HCT116 (cell line): ENCODE measurements at regions not wholly inside any gene's neighbourhood (a gene's known extent, or its start where the extent isn't known, plus 50 kb on each side); places are given as distances from the start of the nearest gene placed in this dataset.

Source experiments
- ATAC-seq: fragments of 200-7000 bp; cut with Tn5 transposase; 2 replicates; pipeline ENCODE4 v1.9.1; 2020; ENCODE audit warnings: mild to moderate bottlenecking, moderate library complexity
- BruUV-seq: library from RNA; stranded (reverse); fragments of 400-500 nt; replicated peaks from 2 replicates; lab custom pipeline; 2021; lab: Mats Ljungman, UMichigan
- CTCF ChIA-PET: fragments of 300-600 bp; sonication (Branson Sonifier 250); formaldehyde crosslinking; loops from one replicate; lab custom pipeline; 2021; ENCODE audit warnings: antibody characterized with exemption; lab: Charles Lee
- POLR2A ChIA-PET: fragments of 300-600, 350-600 bp; sonication (Branson Sonifier 250); formaldehyde crosslinking; loops from one replicate; lab custom pipeline; 2021; ENCODE audit warnings: antibody characterized with exemption; lab: Charles Lee
- RAD21 ChIA-PET, 2 experiments: fragments of 300-600 bp; sonication (Branson Sonifier 250); formaldehyde crosslinking; loops; one replicate each; lab custom pipeline; 2023; ENCODE audit warnings: low total read pairs in 2 of 2; ENCODE audit not compliant: uncharacterized antibody in 2 of 2, unreplicated experiment in 2 of 2, low non-redundant PET in 1 of 2; lab: Charles Lee
- DNase-seq: peaks from one replicate; pipeline ENCODE4 v3.0.0-alpha.2; 2010; ENCODE audit warnings: low read depth, low spot score
- H2AFZ ChIP-seq: fragments of 200-600 bp; shearing (Covaris generic), sonication (generic); 2 replicates; pipeline ENCODE4 v1.6.1; 2017; ENCODE audit warnings: low read depth, mixed run types, mixed read lengths, antibody characterized with exemption, low read length; ENCODE audit not compliant: poor library complexity, severe bottlenecking
- H3K27ac ChIP-seq: 2 replicates; pipeline ENCODE4 v1.5.1; 2012; ENCODE audit warnings: low read depth, low read length
- H3K27me3 ChIP-seq: fragments of 200-600 bp; sonication (generic); 2 replicates; pipeline ENCODE4 v1.6.1; 2016; ENCODE audit warnings: mixed run types, low read length, mixed read lengths; ENCODE audit not compliant: insufficient read depth
- H3K36me3 ChIP-seq, 2 experiments: fragments of 200-500 bp in 1 of 2; fragments of 200-600 bp in 1 of 2; sonication (Bioruptor generic) in 1 of 2; sonication (generic) in 1 of 2; 2 replicates each; pipeline versions ENCODE4 v1.5.1 to v1.6.1; 2014 to 2016; ENCODE audit warnings: low read length in 2 of 2, inconsistent platforms in 1 of 2, mixed read lengths in 1 of 2, mixed run types in 1 of 2; ENCODE audit not compliant: insufficient read depth in 2 of 2, control insufficient read depth in 1 of 2
- H3K4me1 ChIP-seq, 2 experiments: fragments of 200-600 bp in 1 of 2; sonication (generic) in 1 of 2; 2 replicates each; pipeline versions ENCODE4 v1.5.1 to v1.6.1; 2012 to 2017; ENCODE audit warnings: low read length in 2 of 2, inconsistent platforms in 1 of 2, mild to moderate bottlenecking in 1 of 2, mixed read lengths in 1 of 2, mixed run types in 1 of 2, moderate library complexity in 1 of 2; ENCODE audit not compliant: insufficient read depth in 2 of 2, control insufficient read depth in 1 of 2
- H3K4me2 ChIP-seq: fragments of 200-600 bp; sonication (generic); 2 replicates; pipeline ENCODE4 v1.6.1; 2017; ENCODE audit warnings: mixed run types, low read length, mixed read lengths
- H3K4me3 ChIP-seq, 2 experiments: fragments of 200-600 bp in 1 of 2; sonication (generic) in 1 of 2; replicated peaks in 1 of 2; 2 replicates each; pipeline ENCODE4 v1.5.1; 2011 to 2016; ENCODE audit warnings: low read length in 2 of 2, control low read depth in 1 of 2, low read depth in 1 of 2, mild to moderate bottlenecking in 1 of 2, mixed read lengths in 1 of 2, mixed run types in 1 of 2
- H3K79me2 ChIP-seq: fragments of 200-600 bp; sonication (generic); 2 replicates; pipeline ENCODE4 v1.6.1; 2017; ENCODE audit warnings: mild to moderate bottlenecking, mixed run types, low read length, moderate library complexity, mixed read lengths; ENCODE audit not compliant: insufficient read depth
- H3K9ac ChIP-seq: fragments of 200-600 bp; sonication (generic); 2 replicates; pipeline ENCODE4 v1.6.1; 2016; ENCODE audit warnings: low read length, mixed read lengths
- H3K9me2 ChIP-seq: fragments of 200-600 bp; sonication (generic), shearing (Covaris generic); 2 replicates; pipeline ENCODE4 v1.6.1; 2017; ENCODE audit warnings: mixed run types, mild to moderate bottlenecking, moderate library complexity; ENCODE audit not compliant: insufficient read depth
- H3K9me3 ChIP-seq, 2 experiments: fragments of 200-500 bp in 1 of 2; fragments of 200-600 bp in 1 of 2; sonication (Bioruptor generic) in 1 of 2; sonication (generic) in 1 of 2; 2 replicates each; pipeline ENCODE4 v1.6.1; 2014 to 2017; ENCODE audit warnings: low read length in 2 of 2, mixed read lengths in 2 of 2, inconsistent platforms in 1 of 2, low read depth in 1 of 2, mild to moderate bottlenecking in 1 of 2, mixed run types in 1 of 2, moderate library complexity in 1 of 2; ENCODE audit not compliant: control insufficient read depth in 1 of 2, insufficient read depth in 1 of 2
- H4K20me1 ChIP-seq: fragments of 200-600 bp; sonication (generic), shearing (Covaris generic); 2 replicates; pipeline ENCODE4 v1.6.1; 2017; ENCODE audit warnings: mixed run types, mild to moderate bottlenecking, moderate library complexity; ENCODE audit not compliant: insufficient read depth
- ATF3 ChIP-seq: IDR thresholded peaks from 2 replicates; pipeline ENCODE4 v1.6.1; 2012
- CBX3 ChIP-seq: IDR thresholded peaks from 2 replicates; pipeline ENCODE4 v1.6.1; 2012; ENCODE audit warnings: low read depth
- CEBPB ChIP-seq: IDR thresholded peaks from 2 replicates; pipeline ENCODE4 v1.6.1; 2012; ENCODE audit warnings: low read depth
- EGR1 ChIP-seq: IDR thresholded peaks from 2 replicates; pipeline ENCODE4 v1.6.1; 2012; ENCODE audit warnings: low read depth
- ELF1 ChIP-seq: IDR thresholded peaks from 2 replicates; pipeline ENCODE4 v1.6.1; 2012; ENCODE audit warnings: low read depth, borderline replicate concordance
- EZH2 ChIP-seq: fragments of 200-600 bp; sonication (generic); IDR thresholded peaks from 2 replicates; pipeline ENCODE4 v1.6.1; 2017; ENCODE audit warnings: antibody characterized with exemption, mixed run types
- EZH2phosphoT487 ChIP-seq: fragments of 200-600 bp; IDR thresholded peaks from 2 replicates; pipeline ENCODE4 v1.6.1; 2018; ENCODE audit warnings: antibody characterized with exemption, borderline replicate concordance
- FOSL1 ChIP-seq: IDR thresholded peaks from 2 replicates; pipeline ENCODE4 v1.6.1; 2012; ENCODE audit warnings: low read depth
- JUND ChIP-seq: IDR thresholded peaks from 2 replicates; pipeline ENCODE4 v1.6.1; 2012
- POLR2AphosphoS5 ChIP-seq: IDR thresholded peaks from 2 replicates; pipeline ENCODE4 v1.6.1; 2011; ENCODE audit warnings: mild to moderate bottlenecking, low read depth, low read length, moderate library complexity
- RAD21 ChIP-seq: IDR thresholded peaks from 2 replicates; pipeline ENCODE4 v1.6.1; 2012; ENCODE audit warnings: low read depth, mild to moderate bottlenecking
- SP1 ChIP-seq: IDR thresholded peaks from 2 replicates; pipeline ENCODE4 v1.6.1; 2012; ENCODE audit warnings: low read depth
- SRF ChIP-seq: IDR thresholded peaks from 2 replicates; pipeline ENCODE4 v1.6.1; 2012; ENCODE audit warnings: low read depth
- YY1 ChIP-seq: IDR thresholded peaks from 2 replicates; pipeline ENCODE4 v1.6.1; 2011; ENCODE audit warnings: low read length, low read depth, moderate library complexity, mild to moderate bottlenecking; ENCODE audit not compliant: insufficient replicate concordance; ENCODE audit errors: extremely low read depth
- ZBTB33 ChIP-seq: IDR thresholded peaks from 2 replicates; pipeline ENCODE4 v1.6.1; 2011; ENCODE audit warnings: mild to moderate bottlenecking, low read length, moderate library complexity; ENCODE audit not compliant: insufficient replicate concordance; ENCODE audit errors: extremely low read depth
- ZFX ChIP-seq: fragments of 450-650 bp; IDR thresholded peaks from 2 replicates; pipeline ENCODE4 v1.6.1; 2017
- ZNF274 ChIP-seq: fragments of 200-500 bp; sonication (Bioruptor generic); IDR thresholded peaks from 2 replicates; pipeline ENCODE4 v1.6.1; 2014; ENCODE audit warnings: mild to moderate bottlenecking, low read depth, low read length, inconsistent platforms
- intact Hi-C: fragments of 100-400 bp; cut with micrococcal nuclease; formaldehyde crosslinking; loops from 2 replicates; pipeline ENCODE4 v1.10.0; 2022
- TF ChIP-seq, protein P1 (sequence below): IDR thresholded peaks from 2 replicates; pipeline ENCODE4 v1.6.1; 2012; ENCODE audit warnings: low read depth
- TF ChIP-seq, protein P2 (sequence below), 3 experiments: fragments of 200-600 bp in 1 of 3; sonication (generic) in 1 of 3; IDR thresholded peaks in 2 of 3; conservative IDR thresholded peaks in 1 of 3; 2 replicates each; pipeline ENCODE4 v1.5.1; 2012 to 2017; ENCODE audit warnings: low read depth in 2 of 3, low read length in 2 of 3, antibody characterized with exemption in 1 of 3, borderline replicate concordance in 1 of 3, control low read depth in 1 of 3, mild to moderate bottlenecking in 1 of 3, mixed read lengths in 1 of 3, mixed run types in 1 of 3, moderate library complexity in 1 of 3; ENCODE audit not compliant: insufficient read depth in 1 of 3

DNA sequence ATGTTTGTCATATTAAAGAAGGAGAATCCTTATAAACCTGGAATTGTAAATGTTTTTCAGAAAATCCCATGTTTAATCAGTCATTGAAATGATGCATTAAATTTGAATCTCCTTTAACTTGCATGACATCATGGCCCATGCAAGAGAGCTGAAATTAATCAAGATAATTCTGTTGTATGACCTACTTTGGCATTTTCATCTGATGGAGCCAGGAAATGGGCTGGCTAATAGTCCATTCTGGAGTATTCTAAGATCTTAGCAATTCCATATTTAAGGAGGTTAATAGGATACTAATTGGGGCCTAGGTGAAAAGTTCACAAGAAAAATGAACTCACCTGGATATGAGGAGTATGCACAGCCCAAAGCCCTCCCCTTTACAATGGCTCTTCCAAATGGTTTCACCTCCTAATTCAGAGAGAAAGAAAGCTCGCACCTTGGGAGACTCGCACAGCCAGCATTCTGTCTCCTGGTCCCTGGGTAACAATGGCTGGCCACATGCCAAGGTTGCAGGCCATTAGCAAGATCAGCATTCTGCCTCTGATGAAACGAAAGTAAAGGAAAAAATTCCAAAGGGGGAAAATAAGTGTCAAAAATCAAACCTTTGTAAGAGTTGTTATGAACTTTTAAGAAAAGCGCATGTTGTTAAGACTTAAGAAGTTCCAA lies 786.4 kb downstream of the MCTP2 start:
- Histone ChIP-seq H3K36me3 (no peaks in the 10 kb centered on the region), H3K27me3 (no peaks in the 10 kb centered on the region), H3K4me2 (no peak overlapping the region), H3K9ac (no peak overlapping the region), H2AFZ (no peak overlapping the region), H4K20me1 (no peaks in the 10 kb centered on the region), H3K9me3 (peaks cover 0 to 3% of the 10 kb centered on the region in 2 experiments; a peak in 2 of 4 replicates), H3K27ac (no peak overlapping the region), H3K4me1 (peaks cover 0 to 5% of the 10 kb centered on the region in 2 experiments; a peak in 1 of 4 replicates), H3K4me3 (no peak overlapping the region), H3K9me2 (no peaks in the 10 kb centered on the region), H3K79me2 (no peaks in the 10 kb centered on the region)
- ChIA-PET POLR2A (no interaction called here), CTCF (no interaction called here), RAD21 (no interaction called here)
- TF ChIP-seq RAD21: no peak
- TF ChIP-seq JUND: no peak
- TF ChIP-seq YY1: no peak
- no peak for TF ChIP-seq FOSL1
- TF ChIP-seq POLR2AphosphoS5: no peak
- TF ChIP-seq ZBTB33: no peak
- TF ChIP-seq, protein P1, sequence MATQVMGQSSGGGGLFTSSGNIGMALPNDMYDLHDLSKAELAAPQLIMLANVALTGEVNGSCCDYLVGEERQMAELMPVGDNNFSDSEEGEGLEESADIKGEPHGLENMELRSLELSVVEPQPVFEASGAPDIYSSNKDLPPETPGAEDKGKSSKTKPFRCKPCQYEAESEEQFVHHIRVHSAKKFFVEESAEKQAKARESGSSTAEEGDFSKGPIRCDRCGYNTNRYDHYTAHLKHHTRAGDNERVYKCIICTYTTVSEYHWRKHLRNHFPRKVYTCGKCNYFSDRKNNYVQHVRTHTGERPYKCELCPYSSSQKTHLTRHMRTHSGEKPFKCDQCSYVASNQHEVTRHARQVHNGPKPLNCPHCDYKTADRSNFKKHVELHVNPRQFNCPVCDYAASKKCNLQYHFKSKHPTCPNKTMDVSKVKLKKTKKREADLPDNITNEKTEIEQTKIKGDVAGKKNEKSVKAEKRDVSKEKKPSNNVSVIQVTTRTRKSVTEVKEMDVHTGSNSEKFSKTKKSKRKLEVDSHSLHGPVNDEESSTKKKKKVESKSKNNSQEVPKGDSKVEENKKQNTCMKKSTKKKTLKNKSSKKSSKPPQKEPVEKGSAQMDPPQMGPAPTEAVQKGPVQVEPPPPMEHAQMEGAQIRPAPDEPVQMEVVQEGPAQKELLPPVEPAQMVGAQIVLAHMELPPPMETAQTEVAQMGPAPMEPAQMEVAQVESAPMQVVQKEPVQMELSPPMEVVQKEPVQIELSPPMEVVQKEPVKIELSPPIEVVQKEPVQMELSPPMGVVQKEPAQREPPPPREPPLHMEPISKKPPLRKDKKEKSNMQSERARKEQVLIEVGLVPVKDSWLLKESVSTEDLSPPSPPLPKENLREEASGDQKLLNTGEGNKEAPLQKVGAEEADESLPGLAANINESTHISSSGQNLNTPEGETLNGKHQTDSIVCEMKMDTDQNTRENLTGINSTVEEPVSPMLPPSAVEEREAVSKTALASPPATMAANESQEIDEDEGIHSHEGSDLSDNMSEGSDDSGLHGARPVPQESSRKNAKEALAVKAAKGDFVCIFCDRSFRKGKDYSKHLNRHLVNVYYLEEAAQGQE: no peak
- TF ChIP-seq CBX3: no peak
- TF ChIP-seq EZH2: no peak
- TF ChIP-seq ELF1: no peak
- TF ChIP-seq EGR1: no peak
- TF ChIP-seq ZNF274: no peak
- TF ChIP-seq CEBPB: no peak
- TF ChIP-seq SRF: no peak
- TF ChIP-seq SP1: no peak
- TF ChIP-seq EZH2phosphoT487: no peak
- TF ChIP-seq ATF3: no peak
- TF ChIP-seq, protein P2, sequence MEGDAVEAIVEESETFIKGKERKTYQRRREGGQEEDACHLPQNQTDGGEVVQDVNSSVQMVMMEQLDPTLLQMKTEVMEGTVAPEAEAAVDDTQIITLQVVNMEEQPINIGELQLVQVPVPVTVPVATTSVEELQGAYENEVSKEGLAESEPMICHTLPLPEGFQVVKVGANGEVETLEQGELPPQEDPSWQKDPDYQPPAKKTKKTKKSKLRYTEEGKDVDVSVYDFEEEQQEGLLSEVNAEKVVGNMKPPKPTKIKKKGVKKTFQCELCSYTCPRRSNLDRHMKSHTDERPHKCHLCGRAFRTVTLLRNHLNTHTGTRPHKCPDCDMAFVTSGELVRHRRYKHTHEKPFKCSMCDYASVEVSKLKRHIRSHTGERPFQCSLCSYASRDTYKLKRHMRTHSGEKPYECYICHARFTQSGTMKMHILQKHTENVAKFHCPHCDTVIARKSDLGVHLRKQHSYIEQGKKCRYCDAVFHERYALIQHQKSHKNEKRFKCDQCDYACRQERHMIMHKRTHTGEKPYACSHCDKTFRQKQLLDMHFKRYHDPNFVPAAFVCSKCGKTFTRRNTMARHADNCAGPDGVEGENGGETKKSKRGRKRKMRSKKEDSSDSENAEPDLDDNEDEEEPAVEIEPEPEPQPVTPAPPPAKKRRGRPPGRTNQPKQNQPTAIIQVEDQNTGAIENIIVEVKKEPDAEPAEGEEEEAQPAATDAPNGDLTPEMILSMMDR (IDR thresholded peaks at IDR 0.05 in 2 of 3, conservative IDR thresholded peaks at IDR 0.05 in 1 of 3; ENCODE audit: borderline replicate concordance in 1 of 3, insufficient read depth in 1 of 3, low read depth in 2 of 3, low read length in 2 of 3): no peak
- TF ChIP-seq ZFX: no peak
- DNase-seq (no peak), ATAC-seq (no peak)
- no TSS peak for BruUV-seq
- intact Hi-C loops: no loop called here
